GM20000 (cell line): ENCODE measurements at regions not wholly inside any gene's neighbourhood (a gene's known extent, or its start where the extent isn't known, plus 50 kb on each side); places are given as distances from the start of the nearest gene placed in this dataset.
"Not testable (repeated sequence)": the region's sequence is repeated elsewhere in the genome, so short reads cannot be mapped to it uniquely, and the experiment has no call there.

Experiments used
- DNase-seq: peaks from one replicate; pipeline ENCODE4 v3.0.0; 2012; ENCODE audit warnings: low spot score
- TF ChIP-seq, protein P1 (sequence below): IDR thresholded peaks from 2 replicates; pipeline ENCODE4 v1.5.1; 2012; ENCODE audit warnings: mild to moderate bottlenecking, control low read depth; ENCODE audit errors: extremely low read depth, missing control alignments

GRCh38 chr3:81816473-81817250 lies 55.2 kb upstream of the GBE1 start:
- TF ChIP-seq, protein P1, sequence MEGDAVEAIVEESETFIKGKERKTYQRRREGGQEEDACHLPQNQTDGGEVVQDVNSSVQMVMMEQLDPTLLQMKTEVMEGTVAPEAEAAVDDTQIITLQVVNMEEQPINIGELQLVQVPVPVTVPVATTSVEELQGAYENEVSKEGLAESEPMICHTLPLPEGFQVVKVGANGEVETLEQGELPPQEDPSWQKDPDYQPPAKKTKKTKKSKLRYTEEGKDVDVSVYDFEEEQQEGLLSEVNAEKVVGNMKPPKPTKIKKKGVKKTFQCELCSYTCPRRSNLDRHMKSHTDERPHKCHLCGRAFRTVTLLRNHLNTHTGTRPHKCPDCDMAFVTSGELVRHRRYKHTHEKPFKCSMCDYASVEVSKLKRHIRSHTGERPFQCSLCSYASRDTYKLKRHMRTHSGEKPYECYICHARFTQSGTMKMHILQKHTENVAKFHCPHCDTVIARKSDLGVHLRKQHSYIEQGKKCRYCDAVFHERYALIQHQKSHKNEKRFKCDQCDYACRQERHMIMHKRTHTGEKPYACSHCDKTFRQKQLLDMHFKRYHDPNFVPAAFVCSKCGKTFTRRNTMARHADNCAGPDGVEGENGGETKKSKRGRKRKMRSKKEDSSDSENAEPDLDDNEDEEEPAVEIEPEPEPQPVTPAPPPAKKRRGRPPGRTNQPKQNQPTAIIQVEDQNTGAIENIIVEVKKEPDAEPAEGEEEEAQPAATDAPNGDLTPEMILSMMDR, result no peak
- peak; percentile 72 for DNase-seq

GRCh38 chr3:81812098-81812497 lies 50.7 kb upstream of the GBE1 start:
- not testable (repeated sequence) for DNase-seq
